GM10266 (cell line): ENCODE measurements at regions not wholly inside any gene's neighbourhood (a gene's known extent, or its start where the extent isn't known, plus 50 kb on each side); places are given as distances from the start of the nearest gene placed in this dataset.

ENCODE experiments used
- DNase-seq: peaks from one replicate; pipeline ENCODE4 v3.0.0; 2012; ENCODE audit errors: extremely low spot score
- CTCF ChIP-seq: IDR thresholded peaks from 2 replicates; pipeline ENCODE4 v1.5.1; 2012; ENCODE audit warnings: mild to moderate bottlenecking, low read depth; ENCODE audit not compliant: control insufficient read depth, insufficient read depth; ENCODE audit errors: missing control alignments

- TF ChIP-seq CTCF, result no peak
Measured at GRCh38 chr6:164252291-164252690, 837.8 kb downstream of the QKI start.

GRCh38 chr6:164247106-164247505 lies 832.6 kb downstream of the QKI start:
- no peak for TF ChIP-seq CTCF
- DNase-seq, result no peak

More at GRCh38 chr6:164252291-164252690, 837.8 kb downstream of the QKI start:
- DNase-seq, result no peak

- no peak for TF ChIP-seq CTCF
- DNase-seq, result no peak
Measured at GRCh38 chr6:164246082-164246481, 831.6 kb downstream of the QKI start.

- TF ChIP-seq CTCF, result no peak
Measured at GRCh38 chr6:164243949-164244348, 829.4 kb downstream of the QKI start.

GRCh38 chr6:164243012-164243610 lies 828.6 kb downstream of the QKI start:
- no peak for TF ChIP-seq CTCF
- DNase-seq, result no peak

More at GRCh38 chr6:164243949-164244348, 829.4 kb downstream of the QKI start:
- no peak for DNase-seq

- no peak for DNase-seq
- TF ChIP-seq CTCF, result no peak
Measured at GRCh38 chr6:164230804-164231203, 816.3 kb downstream of the QKI start.

GRCh38 chr6:164230259-164230658 lies 815.7 kb downstream of the QKI start:
- TF ChIP-seq CTCF, result no peak
- no peak for DNase-seq
